ENCODE measurements at regions not wholly inside any gene's neighbourhood (a gene's known extent, or its start where the extent isn't known, plus 50 kb on each side); places are given as distances from the start of the nearest gene placed in this dataset.

DNA sequence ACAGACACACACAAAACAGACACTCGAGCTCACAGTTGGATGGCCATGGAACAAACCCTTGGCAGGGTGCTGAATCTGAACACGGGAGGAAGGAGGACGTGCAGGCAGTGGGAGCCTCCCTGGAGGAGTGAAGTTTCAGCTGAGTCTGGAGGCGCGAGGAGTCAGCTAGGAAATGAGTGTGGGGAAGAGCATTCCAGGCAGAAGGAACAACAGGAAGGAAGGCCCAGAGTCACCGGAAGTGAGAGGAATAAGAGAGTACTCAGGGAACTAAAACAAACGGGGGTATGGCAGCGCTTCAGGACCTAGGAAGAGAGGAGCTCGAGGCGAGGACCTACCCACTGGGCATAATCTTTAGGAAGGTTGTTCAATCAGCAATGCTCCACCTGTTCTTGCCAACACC, 137.3 kb downstream of the SYF2 start:
- no peaks in the 10 kb centered on the region for H3K27me3 ChIP-seq (ENCODE audit: control insufficient read depth in 2 of 2, insufficient read depth in 2 of 2, low read length in 2 of 2)
- peaks cover 0 to 5% of the 10 kb centered on the region in 2 donors for H3K4me1 ChIP-seq (ENCODE audit: control insufficient read depth in 2 of 2, insufficient read depth in 2 of 2, low read length in 2 of 2)
- H3K36me3 ChIP-seq (ENCODE audit: control insufficient read depth in 2 of 2, insufficient read depth in 2 of 2, low read length in 2 of 2) = no peaks in the 10 kb centered on the region
- H3K9ac ChIP-seq (ENCODE audit: low read depth in 1 of 2, low read length in 2 of 2) = no peak overlapping the region
- H3K9me3 ChIP-seq (ENCODE audit: control insufficient read depth in 2 of 2, low read length in 2 of 2) = no peaks in the 10 kb centered on the region
- H3K27ac ChIP-seq (ENCODE audit: low read depth in 2 of 2, low read length in 2 of 2) = no peak overlapping the region
- H3K4me3 ChIP-seq (ENCODE audit: low read length in 2 of 2) = no peak overlapping the region

DNA sequence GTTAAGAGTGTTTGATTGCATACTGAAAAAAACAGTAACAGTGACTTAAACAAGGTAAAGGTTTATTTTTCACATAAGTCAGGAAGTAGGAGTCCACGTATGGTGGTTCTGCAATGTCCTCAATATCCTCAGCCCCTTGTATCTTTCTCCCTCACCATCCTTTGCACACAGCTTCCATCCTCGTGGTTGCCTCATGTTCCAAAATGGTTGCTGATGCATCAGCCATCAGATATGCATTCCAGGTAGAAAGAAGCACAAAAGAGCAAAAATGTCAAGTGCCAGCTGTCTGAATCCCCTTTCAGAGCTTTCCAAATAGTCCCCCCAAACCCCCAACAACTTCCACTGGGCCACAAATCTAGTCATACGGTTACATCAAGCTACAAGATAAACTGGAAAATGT, 138.1 kb downstream of the SYF2 start:
- H3K9me3 ChIP-seq (ENCODE audit: control insufficient read depth in 2 of 2, low read length in 2 of 2) = no peaks in the 10 kb centered on the region
- H3K4me1 ChIP-seq (ENCODE audit: control insufficient read depth in 2 of 2, insufficient read depth in 2 of 2, low read length in 2 of 2) = peaks cover 0 to 2% of the 10 kb centered on the region in 2 donors
- H3K27ac ChIP-seq (ENCODE audit: low read depth in 2 of 2, low read length in 2 of 2) = no peak overlapping the region
- no peak overlapping the region for H3K9ac ChIP-seq (ENCODE audit: low read depth in 1 of 2, low read length in 2 of 2)
- H3K36me3 ChIP-seq (ENCODE audit: control insufficient read depth in 2 of 2, insufficient read depth in 2 of 2, low read length in 2 of 2) = no peaks in the 10 kb centered on the region
- H3K27me3 ChIP-seq (ENCODE audit: control insufficient read depth in 2 of 2, insufficient read depth in 2 of 2, low read length in 2 of 2) = no peaks in the 10 kb centered on the region
- no peak overlapping the region for H3K4me3 ChIP-seq (ENCODE audit: low read length in 2 of 2)

DNA sequence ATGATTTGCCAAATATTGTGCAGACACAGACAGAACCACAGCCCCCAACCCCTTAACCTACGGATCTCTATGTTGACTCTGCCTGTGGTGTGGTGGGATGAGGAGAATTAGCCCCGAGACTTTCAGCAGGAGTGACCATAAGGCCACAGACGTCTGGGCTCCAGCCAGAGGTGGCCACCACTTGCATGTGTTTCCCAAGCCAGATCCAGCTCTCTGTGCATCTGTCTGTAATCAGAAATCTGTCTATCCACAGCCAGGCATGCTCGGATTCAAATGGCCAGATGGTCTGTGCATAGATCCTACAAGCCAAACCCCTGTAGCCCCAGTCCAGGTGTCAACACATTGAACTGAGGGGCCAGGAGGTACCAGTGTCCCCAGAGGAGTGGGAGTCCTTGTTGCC, 140.6 kb downstream of the SYF2 start:
- Histone ChIP-seq H3K4me3 (ENCODE audit: low read length in 2 of 2) (no peak overlapping the region), H3K9ac (ENCODE audit: low read depth in 1 of 2, low read length in 2 of 2) (no peak overlapping the region), H3K27me3 (ENCODE audit: control insufficient read depth in 2 of 2, insufficient read depth in 2 of 2, low read length in 2 of 2) (no peaks in the 10 kb centered on the region), H3K4me1 (ENCODE audit: control insufficient read depth in 2 of 2, insufficient read depth in 2 of 2, low read length in 2 of 2) (no peaks in the 10 kb centered on the region), H3K27ac (ENCODE audit: low read depth in 2 of 2, low read length in 2 of 2) (no peak overlapping the region), H3K36me3 (ENCODE audit: control insufficient read depth in 2 of 2, insufficient read depth in 2 of 2, low read length in 2 of 2) (no peaks in the 10 kb centered on the region), H3K9me3 (ENCODE audit: control insufficient read depth in 2 of 2, low read length in 2 of 2) (no peaks in the 10 kb centered on the region)

DNA sequence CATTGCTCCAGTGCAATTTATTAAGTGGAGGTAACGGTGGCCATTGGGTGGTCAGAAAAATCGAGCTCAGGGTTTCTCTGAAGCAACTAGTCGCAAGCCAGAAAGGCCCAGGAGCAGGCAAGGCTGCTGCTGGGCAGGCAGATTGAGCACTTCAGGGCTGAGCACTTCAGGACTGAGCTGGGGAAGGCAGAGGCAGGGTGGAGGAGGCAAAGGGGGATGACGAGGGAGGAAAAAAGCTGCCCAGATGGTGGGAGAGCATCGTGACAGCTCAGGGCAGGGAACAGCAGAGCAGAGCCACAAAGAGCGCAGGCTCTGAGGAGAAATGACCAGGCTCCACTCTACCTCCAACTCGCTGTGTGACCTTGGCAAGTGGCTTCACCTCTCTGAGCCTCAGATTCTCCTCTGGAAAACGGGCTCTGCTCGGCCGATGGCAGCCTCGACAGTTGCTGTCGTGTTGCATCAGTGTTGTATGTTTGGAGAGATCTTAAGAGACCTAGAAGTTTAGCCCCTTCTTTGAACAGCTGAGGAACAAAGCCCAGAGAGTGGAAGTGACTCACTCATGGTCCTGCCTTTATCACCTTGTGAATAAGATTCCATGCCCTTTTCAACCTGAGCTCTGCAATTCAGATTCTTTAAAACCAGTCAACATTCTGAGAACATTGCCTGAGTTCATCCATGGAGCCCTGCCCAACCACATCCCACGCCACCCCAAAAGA, 141.4 kb downstream of the SYF2 start:
- Histone ChIP-seq H3K4me1 (ENCODE audit: control insufficient read depth in 2 of 2, insufficient read depth in 2 of 2, low read length in 2 of 2) (no peaks in the 10 kb centered on the region), H3K9ac (ENCODE audit: low read depth in 1 of 2, low read length in 2 of 2) (no peak overlapping the region), H3K27ac (ENCODE audit: low read depth in 2 of 2, low read length in 2 of 2) (no peak overlapping the region)

DNA sequence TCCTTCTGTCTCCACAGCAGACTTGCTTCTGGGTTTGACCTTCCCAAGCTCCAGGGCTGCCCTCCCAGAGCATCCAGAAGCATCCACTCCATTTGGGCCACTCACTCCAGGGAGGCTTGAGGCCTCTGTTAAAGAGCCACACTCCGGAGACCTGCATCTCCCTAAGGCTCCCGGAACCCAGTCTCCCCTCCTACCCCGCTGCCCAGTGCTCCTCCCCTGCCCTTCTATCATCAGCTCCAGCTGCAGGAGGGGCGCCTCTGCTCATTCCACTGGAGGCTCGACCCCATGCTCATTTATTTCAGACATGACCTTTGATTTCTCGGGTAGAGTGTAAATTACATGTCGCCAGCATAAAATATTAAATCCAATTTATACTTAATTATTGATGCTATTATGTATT, 142.5 kb downstream of the SYF2 start:
- Histone ChIP-seq H3K9me3 (ENCODE audit: control insufficient read depth in 2 of 2, low read length in 2 of 2) (no peaks in the 10 kb centered on the region), H3K27me3 (ENCODE audit: control insufficient read depth in 2 of 2, insufficient read depth in 2 of 2, low read length in 2 of 2) (no peaks in the 10 kb centered on the region), H3K4me1 (ENCODE audit: control insufficient read depth in 2 of 2, insufficient read depth in 2 of 2, low read length in 2 of 2) (no peaks in the 10 kb centered on the region), H3K9ac (ENCODE audit: low read depth in 1 of 2, low read length in 2 of 2) (no peak overlapping the region), H3K36me3 (ENCODE audit: control insufficient read depth in 2 of 2, insufficient read depth in 2 of 2, low read length in 2 of 2) (no peaks in the 10 kb centered on the region), H3K27ac (ENCODE audit: low read depth in 2 of 2, low read length in 2 of 2) (no peak overlapping the region), H3K4me3 (ENCODE audit: low read length in 2 of 2) (no peak overlapping the region)

More for the DNA sequence above, 141.4 kb downstream of the SYF2 start:
- Histone ChIP-seq H3K4me3 (ENCODE audit: low read length in 2 of 2) (no peak overlapping the region), H3K27me3 (ENCODE audit: control insufficient read depth in 2 of 2, insufficient read depth in 2 of 2, low read length in 2 of 2) (no peaks in the 10 kb centered on the region), H3K9me3 (ENCODE audit: control insufficient read depth in 2 of 2, low read length in 2 of 2) (no peaks in the 10 kb centered on the region), H3K36me3 (ENCODE audit: control insufficient read depth in 2 of 2, insufficient read depth in 2 of 2, low read length in 2 of 2) (no peaks in the 10 kb centered on the region)

DNA sequence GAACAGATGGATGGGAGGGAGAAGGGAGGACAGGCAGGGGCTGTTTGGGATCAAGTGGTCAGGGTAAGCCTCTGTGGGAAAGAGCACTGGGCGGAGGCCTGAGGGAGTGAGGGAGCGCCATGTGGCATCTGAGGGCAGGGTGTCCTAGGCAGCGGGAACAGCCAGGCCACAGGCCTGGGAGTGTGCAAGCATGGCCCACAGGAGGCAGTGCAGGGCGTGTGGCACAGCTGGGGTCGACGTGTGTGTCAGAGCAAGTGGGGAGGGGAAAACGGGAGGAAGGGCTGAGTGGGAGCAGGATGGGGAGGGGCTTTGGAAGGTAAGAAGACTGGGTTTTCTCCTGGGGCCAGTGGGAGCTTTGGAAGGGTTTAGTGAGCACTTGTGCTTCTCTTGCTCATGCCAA, 143.4 kb downstream of the SYF2 start:
- Histone ChIP-seq H3K27ac (ENCODE audit: low read depth in 2 of 2, low read length in 2 of 2) (no peak overlapping the region), H3K9me3 (ENCODE audit: control insufficient read depth in 2 of 2, low read length in 2 of 2) (no peaks in the 10 kb centered on the region), H3K27me3 (ENCODE audit: control insufficient read depth in 2 of 2, insufficient read depth in 2 of 2, low read length in 2 of 2) (no peaks in the 10 kb centered on the region), H3K36me3 (ENCODE audit: control insufficient read depth in 2 of 2, insufficient read depth in 2 of 2, low read length in 2 of 2) (no peaks in the 10 kb centered on the region), H3K9ac (ENCODE audit: low read depth in 1 of 2, low read length in 2 of 2) (no peak overlapping the region), H3K4me3 (ENCODE audit: low read length in 2 of 2) (no peak overlapping the region), H3K4me1 (ENCODE audit: control insufficient read depth in 2 of 2, insufficient read depth in 2 of 2, low read length in 2 of 2) (no peaks in the 10 kb centered on the region)

DNA sequence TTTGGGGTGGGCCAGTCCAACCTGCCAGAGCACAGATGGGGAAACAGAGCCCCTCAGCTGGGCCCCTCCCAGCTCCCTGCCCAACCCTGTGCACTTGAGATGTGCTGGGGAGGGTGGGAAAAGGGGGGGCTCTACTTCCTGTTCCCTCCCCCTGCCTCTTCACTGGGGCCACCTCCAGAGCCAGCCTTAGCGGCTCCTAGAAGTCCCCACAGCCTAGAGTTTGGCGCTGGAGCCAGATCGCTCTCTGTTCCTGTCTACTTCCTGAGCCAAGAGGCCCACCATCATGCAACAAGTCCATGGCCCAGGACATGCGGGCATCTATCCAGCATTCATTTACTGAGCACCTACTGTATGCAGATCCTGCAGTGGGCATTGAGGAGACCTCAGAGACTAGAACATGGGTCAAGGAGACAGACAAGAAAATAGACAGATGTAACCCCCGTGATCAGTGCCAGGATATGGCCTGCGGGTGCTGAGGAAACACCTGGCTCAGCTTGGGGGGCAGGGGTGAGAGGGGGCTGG, 144.1 kb downstream of the SYF2 start:
- Histone ChIP-seq H3K9ac (ENCODE audit: low read depth in 1 of 2, low read length in 2 of 2) (no peak overlapping the region), H3K27me3 (ENCODE audit: control insufficient read depth in 2 of 2, insufficient read depth in 2 of 2, low read length in 2 of 2) (no peaks in the 10 kb centered on the region), H3K9me3 (ENCODE audit: control insufficient read depth in 2 of 2, low read length in 2 of 2) (no peaks in the 10 kb centered on the region), H3K27ac (ENCODE audit: low read depth in 2 of 2, low read length in 2 of 2) (no peak overlapping the region), H3K4me1 (ENCODE audit: control insufficient read depth in 2 of 2, insufficient read depth in 2 of 2, low read length in 2 of 2) (no peaks in the 10 kb centered on the region), H3K36me3 (ENCODE audit: control insufficient read depth in 2 of 2, insufficient read depth in 2 of 2, low read length in 2 of 2) (no peaks in the 10 kb centered on the region), H3K4me3 (ENCODE audit: low read length in 2 of 2) (no peak overlapping the region)

DNA sequence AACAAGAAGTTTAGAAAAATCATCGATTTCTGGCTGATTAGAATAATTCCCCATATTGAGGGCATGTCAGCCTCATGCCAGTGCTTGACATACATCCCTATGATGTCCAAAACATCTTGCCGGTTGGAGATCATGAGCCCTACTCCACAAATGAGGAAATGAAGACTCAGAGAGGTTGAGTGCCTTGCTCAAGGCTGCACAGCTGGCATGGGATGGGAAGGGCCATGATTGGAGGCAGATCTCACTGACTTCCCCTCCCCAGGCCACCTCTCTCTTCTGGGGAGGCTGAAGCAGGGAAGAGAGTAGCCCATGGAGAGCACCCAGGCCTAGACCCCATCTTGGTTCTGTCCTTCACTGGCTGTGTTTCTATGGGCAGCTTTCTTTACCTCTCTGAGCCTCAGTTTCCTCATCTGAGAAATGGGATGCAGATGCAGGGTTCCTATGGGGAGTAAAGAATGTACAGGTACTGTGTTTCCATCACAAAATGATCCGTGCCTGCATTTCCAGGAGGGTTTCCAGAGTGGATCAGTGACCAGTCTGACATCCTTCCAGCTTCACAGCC, 145.7 kb downstream of the SYF2 start:
- no peaks in the 10 kb centered on the region for H3K36me3 ChIP-seq (ENCODE audit: control insufficient read depth in 2 of 2, insufficient read depth in 2 of 2, low read length in 2 of 2)
- H3K27me3 ChIP-seq (ENCODE audit: control insufficient read depth in 2 of 2, insufficient read depth in 2 of 2, low read length in 2 of 2) = no peaks in the 10 kb centered on the region
- H3K4me1 ChIP-seq (ENCODE audit: control insufficient read depth in 2 of 2, insufficient read depth in 2 of 2, low read length in 2 of 2) = no peaks in the 10 kb centered on the region

DNA sequence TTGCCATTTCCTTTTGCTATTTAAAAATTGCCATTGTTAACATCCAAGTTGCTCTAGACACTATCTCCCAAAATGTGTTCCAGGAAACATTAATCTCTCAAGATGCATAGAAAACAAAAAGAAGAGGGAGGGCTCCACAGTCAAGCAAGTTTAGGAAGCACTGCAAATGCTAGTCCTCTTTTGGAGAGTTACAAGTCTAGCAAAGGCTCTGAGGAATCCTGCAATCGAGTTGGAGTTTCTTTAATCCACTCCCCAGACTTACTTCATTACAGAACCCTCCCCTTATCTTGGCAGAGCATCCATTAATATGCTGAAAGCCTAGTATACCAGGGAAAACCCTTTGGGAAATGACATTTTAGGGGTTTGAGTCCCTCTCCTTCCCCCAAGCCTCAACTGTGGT, 147.9 kb downstream of the SYF2 start:
- Histone ChIP-seq H3K9me3 (ENCODE audit: control insufficient read depth in 2 of 2, low read length in 2 of 2) (no peaks in the 10 kb centered on the region), H3K27ac (ENCODE audit: low read depth in 2 of 2, low read length in 2 of 2) (no peak overlapping the region), H3K36me3 (ENCODE audit: control insufficient read depth in 2 of 2, insufficient read depth in 2 of 2, low read length in 2 of 2) (no peaks in the 10 kb centered on the region), H3K4me3 (ENCODE audit: low read length in 2 of 2) (no peak overlapping the region), H3K27me3 (ENCODE audit: control insufficient read depth in 2 of 2, insufficient read depth in 2 of 2, low read length in 2 of 2) (no peaks in the 10 kb centered on the region), H3K9ac (ENCODE audit: low read depth in 1 of 2, low read length in 2 of 2) (no peak overlapping the region), H3K4me1 (ENCODE audit: control insufficient read depth in 2 of 2, insufficient read depth in 2 of 2, low read length in 2 of 2) (no peaks in the 10 kb centered on the region)

More for the DNA sequence above, 145.7 kb downstream of the SYF2 start:
- no peak overlapping the region for H3K9ac ChIP-seq (ENCODE audit: low read depth in 1 of 2, low read length in 2 of 2)
- H3K9me3 ChIP-seq (ENCODE audit: control insufficient read depth in 2 of 2, low read length in 2 of 2) = no peaks in the 10 kb centered on the region
- no peak overlapping the region for H3K4me3 ChIP-seq (ENCODE audit: low read length in 2 of 2)
- H3K27ac ChIP-seq (ENCODE audit: low read depth in 2 of 2, low read length in 2 of 2) = no peak overlapping the region

DNA sequence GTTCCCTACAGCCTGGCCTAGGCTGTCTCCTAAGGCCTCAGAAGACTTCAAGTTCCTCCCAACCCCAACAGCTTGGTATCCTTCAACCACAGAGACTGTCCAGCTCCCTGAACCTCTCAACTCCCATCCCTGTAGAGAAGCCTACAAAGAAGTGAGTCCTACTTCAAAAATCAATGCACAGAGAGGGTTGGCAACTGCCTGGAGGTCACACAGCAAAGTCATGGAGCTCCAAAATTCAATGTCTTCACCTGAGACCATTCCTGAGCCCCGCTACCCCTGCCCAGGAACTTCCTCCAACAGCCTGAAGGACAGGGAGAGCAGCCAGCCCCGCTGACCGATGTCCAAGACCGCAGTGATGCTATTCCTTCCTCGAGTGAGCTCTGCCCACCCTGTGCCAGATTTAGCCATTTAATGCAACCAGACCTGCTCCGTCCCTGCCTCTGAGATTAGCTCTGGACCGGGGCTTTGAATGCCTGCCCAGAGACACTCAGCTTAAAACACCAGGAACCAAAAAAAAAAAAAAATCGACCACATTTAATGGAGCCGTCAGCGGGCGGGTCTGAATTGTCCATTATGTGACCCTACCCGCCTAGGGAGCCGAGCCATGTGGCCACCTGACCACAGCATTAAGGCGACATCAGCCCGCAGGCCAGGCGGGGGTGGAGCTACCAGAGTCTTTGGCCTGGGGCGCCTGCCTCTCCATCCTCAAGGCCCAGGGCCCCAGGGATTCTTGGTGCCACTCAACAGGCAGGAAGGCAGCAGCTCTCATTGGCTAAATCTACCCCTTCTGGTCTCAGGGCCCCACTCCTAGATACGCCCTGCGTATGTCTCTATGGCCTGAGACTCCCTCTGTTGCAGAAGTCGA, 148.6 kb downstream of the SYF2 start:
- H3K36me3 ChIP-seq (ENCODE audit: control insufficient read depth in 2 of 2, insufficient read depth in 2 of 2, low read length in 2 of 2) = no peaks in the 10 kb centered on the region
- H3K27me3 ChIP-seq (ENCODE audit: control insufficient read depth in 2 of 2, insufficient read depth in 2 of 2, low read length in 2 of 2) = no peaks in the 10 kb centered on the region
- H3K4me1 ChIP-seq (ENCODE audit: control insufficient read depth in 2 of 2, insufficient read depth in 2 of 2, low read length in 2 of 2) = no peaks in the 10 kb centered on the region
- no peak overlapping the region for H3K4me3 ChIP-seq (ENCODE audit: low read length in 2 of 2)
- H3K9me3 ChIP-seq (ENCODE audit: control insufficient read depth in 2 of 2, low read length in 2 of 2) = no peaks in the 10 kb centered on the region
- H3K9ac ChIP-seq (ENCODE audit: low read depth in 1 of 2, low read length in 2 of 2) = no peak overlapping the region
- no peak overlapping the region for H3K27ac ChIP-seq (ENCODE audit: low read depth in 2 of 2, low read length in 2 of 2)
